ENCODE measurements at regions not wholly inside any gene's neighbourhood (a gene's known extent, or its start where the extent isn't known, plus 50 kb on each side); places are given as distances from the start of the nearest gene placed in this dataset.

DNA sequence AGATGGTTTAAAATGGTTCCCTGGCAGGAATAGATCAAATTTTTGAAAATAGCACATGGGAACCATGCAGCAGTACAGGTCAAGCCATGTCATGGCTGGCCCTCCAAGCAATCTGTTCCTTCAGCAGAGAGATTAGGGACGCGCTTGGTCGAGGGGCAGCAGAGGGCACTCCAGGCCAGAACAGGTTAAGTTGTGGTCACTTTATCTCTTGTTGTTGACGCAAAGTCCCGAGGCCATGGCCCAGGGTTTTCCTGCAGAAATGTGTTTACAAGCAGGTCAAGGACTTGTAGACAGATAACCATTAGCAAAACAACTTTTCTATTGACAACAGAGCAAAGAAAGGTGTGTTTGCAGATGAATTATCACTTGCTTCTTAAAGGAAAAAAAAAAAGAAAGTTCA, 570.0 kb upstream of the NR2F2 start:
- BruUV-seq (replicated peaks): no TSS peak
- intact Hi-C loops (cut with micrococcal nuclease; ENCODE audit: unreplicated experiment): no loop called here
- Mint-ChIP-seq H3K27ac (ENCODE audit: unreplicated experiment) (no peak overlapping the region), H3K4me1 (ENCODE audit: low read depth, unreplicated experiment) (peaks cover 16% of the 10 kb centered on the region), H3K36me3 (ENCODE audit: insufficient read depth, unreplicated experiment) (no peaks in the 10 kb centered on the region), H3K27me3 (ENCODE audit: unreplicated experiment) (no peaks in the 10 kb centered on the region), H3K9me3 (ENCODE audit: low read depth, unreplicated experiment) (no peaks in the 10 kb centered on the region), H3K4me3 (ENCODE audit: low read depth, unreplicated experiment) (no peak overlapping the region)
- peak; percentile 35 for DNase-seq
- CTCF ChIA-PET: interaction anchor here (0.6 kb wide), 2 partner anchors 325 to 589 kb away, joined by 3 to 4 read pairs; no protein-coding TSS in a partner anchor
- TF ChIP-seq, protein P1, sequence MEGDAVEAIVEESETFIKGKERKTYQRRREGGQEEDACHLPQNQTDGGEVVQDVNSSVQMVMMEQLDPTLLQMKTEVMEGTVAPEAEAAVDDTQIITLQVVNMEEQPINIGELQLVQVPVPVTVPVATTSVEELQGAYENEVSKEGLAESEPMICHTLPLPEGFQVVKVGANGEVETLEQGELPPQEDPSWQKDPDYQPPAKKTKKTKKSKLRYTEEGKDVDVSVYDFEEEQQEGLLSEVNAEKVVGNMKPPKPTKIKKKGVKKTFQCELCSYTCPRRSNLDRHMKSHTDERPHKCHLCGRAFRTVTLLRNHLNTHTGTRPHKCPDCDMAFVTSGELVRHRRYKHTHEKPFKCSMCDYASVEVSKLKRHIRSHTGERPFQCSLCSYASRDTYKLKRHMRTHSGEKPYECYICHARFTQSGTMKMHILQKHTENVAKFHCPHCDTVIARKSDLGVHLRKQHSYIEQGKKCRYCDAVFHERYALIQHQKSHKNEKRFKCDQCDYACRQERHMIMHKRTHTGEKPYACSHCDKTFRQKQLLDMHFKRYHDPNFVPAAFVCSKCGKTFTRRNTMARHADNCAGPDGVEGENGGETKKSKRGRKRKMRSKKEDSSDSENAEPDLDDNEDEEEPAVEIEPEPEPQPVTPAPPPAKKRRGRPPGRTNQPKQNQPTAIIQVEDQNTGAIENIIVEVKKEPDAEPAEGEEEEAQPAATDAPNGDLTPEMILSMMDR (IDR thresholded peaks at IDR 0.05; ENCODE audit: unreplicated experiment): no peak

DNA sequence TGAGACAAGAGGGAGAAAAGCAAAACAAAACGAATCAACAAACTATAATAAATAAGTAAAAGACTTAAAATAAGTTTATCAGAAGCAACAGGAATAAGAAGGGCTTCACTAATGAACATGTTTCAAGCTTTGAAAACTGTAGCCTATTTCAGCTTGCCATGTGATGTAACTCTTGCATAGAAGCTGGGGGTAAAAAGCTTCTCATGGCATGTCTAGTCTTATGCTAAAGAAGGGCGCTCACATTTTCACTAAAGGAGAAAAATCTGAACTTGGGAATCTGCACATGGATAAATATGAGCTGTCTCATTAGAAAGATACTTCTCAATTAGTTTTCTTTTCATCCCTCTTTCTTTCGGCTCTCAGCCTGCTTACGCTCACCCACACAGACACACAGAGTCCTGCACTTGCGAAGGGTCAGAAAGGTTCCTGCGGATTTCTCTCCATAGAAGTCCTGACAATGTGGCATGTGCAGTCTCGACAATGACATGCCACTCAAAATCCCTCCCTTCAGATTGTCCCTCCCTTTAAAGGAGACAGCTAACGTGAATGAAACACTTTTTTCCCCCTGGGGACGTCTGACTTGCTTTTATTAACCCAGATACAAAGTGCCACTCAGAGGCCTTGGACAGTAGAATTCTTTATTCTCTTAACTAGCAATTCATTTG, 568.9 kb upstream of the NR2F2 start:
- CTCF ChIA-PET: interaction anchor here (0.6 kb wide), 1 partner anchor 588 kb away, joined by 3 read pairs; no protein-coding TSS in a partner anchor
- BruUV-seq (replicated peaks): no TSS peak

DNA sequence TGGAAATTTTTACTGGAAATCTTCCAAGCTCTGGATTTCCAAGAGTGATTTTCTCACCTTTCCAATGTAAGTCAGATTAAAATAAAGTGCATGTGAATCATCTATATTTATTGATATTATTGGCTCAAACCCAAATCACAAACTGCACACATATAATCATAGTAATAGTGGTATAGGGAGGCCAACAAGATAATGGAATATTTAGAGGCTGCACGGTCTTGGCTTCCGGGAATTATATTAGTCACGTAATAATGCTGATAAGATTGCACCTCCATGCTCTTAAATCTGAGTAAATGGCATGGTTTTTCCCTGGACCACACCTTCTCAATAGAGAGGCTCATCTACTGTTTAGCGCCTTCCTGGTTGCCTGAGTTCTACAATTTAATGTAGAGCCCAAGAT, 567.1 kb upstream of the NR2F2 start:
- CTCF ChIA-PET: no interaction called here
- no peaks in the 10 kb centered on the region for H3K36me3 Mint-ChIP-seq (ENCODE audit: insufficient read depth, unreplicated experiment)

More for the DNA sequence above, 568.9 kb upstream of the NR2F2 start:
- intact Hi-C loops (cut with micrococcal nuclease; ENCODE audit: unreplicated experiment): no loop called here
- H3K4me1 Mint-ChIP-seq (ENCODE audit: low read depth, unreplicated experiment): peaks cover 16% of the 10 kb centered on the region
- H3K4me3 Mint-ChIP-seq (ENCODE audit: low read depth, unreplicated experiment): no peak overlapping the region
- H3K9me3 Mint-ChIP-seq (ENCODE audit: low read depth, unreplicated experiment): no peaks in the 10 kb centered on the region
- H3K27me3 Mint-ChIP-seq (ENCODE audit: unreplicated experiment): no peaks in the 10 kb centered on the region
- DNase-seq: no peak
- no peaks in the 10 kb centered on the region for H3K36me3 Mint-ChIP-seq (ENCODE audit: insufficient read depth, unreplicated experiment)
- TF ChIP-seq, protein P1 (IDR thresholded peaks at IDR 0.05; ENCODE audit: unreplicated experiment): no peak
- H3K27ac Mint-ChIP-seq (ENCODE audit: unreplicated experiment): no peak overlapping the region

DNA sequence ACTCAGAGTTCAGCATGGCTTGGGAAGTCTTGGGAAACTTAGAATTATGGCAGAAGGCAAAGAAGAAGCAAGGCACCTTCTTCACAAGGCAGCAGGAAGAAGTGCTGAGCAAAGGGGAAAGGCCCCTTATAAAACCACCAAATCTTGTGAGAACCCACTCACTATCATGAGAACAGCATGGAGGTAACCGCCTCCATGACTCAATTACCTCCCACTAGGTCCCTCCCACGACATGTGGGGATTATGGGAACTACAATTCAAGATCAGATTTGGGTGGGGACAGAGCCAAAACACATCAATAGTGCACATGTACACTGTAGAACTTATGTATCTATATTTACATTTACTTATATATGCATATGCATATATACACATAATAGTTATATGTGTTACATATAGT, 565.3 kb upstream of the NR2F2 start:
- no peak overlapping the region for H3K4me3 Mint-ChIP-seq (ENCODE audit: low read depth, unreplicated experiment)

More for the DNA sequence above, 567.1 kb upstream of the NR2F2 start:
- BruUV-seq (replicated peaks): no TSS peak
- intact Hi-C loops (cut with micrococcal nuclease; ENCODE audit: unreplicated experiment): no loop called here
- TF ChIP-seq, protein P1 (IDR thresholded peaks at IDR 0.05; ENCODE audit: unreplicated experiment): no peak
- H3K9me3 Mint-ChIP-seq (ENCODE audit: low read depth, unreplicated experiment): no peaks in the 10 kb centered on the region
- no peak overlapping the region for H3K27ac Mint-ChIP-seq (ENCODE audit: unreplicated experiment)
- H3K27me3 Mint-ChIP-seq (ENCODE audit: unreplicated experiment): no peaks in the 10 kb centered on the region
- H3K4me3 Mint-ChIP-seq (ENCODE audit: low read depth, unreplicated experiment): no peak overlapping the region
- H3K4me1 Mint-ChIP-seq (ENCODE audit: low read depth, unreplicated experiment): peaks cover 16% of the 10 kb centered on the region
- DNase-seq: no peak

More for the DNA sequence above, 565.3 kb upstream of the NR2F2 start:
- Mint-ChIP-seq H3K36me3 (ENCODE audit: insufficient read depth, unreplicated experiment) (no peaks in the 10 kb centered on the region), H3K9me3 (ENCODE audit: low read depth, unreplicated experiment) (peaks cover 2% of the 10 kb centered on the region), H3K27me3 (ENCODE audit: unreplicated experiment) (no peaks in the 10 kb centered on the region), H3K27ac (ENCODE audit: unreplicated experiment) (no peak overlapping the region), H3K4me1 (ENCODE audit: low read depth, unreplicated experiment) (peaks cover 23% of the 10 kb centered on the region)
- TF ChIP-seq, protein P1 (IDR thresholded peaks at IDR 0.05; ENCODE audit: unreplicated experiment): no peak
- DNase-seq: no peak
- BruUV-seq (replicated peaks): no TSS peak
- CTCF ChIA-PET: no interaction called here
- intact Hi-C loops (cut with micrococcal nuclease; ENCODE audit: unreplicated experiment): no loop called here

Data from Calu3 (cell line).